Breast epithelium (tissue), 3 donors: ENCODE measurements at regions not wholly inside any gene's neighbourhood (a gene's known extent, or its start where the extent isn't known, plus 50 kb on each side); places are given as distances from the start of the nearest gene placed in this dataset.

Source experiments
- POLR2A ChIP-seq: fragments of 450-650 bp; IDR thresholded peaks from one replicate; pipeline ENCODE4 v1.6.1; 2016; ENCODE audit warnings: antibody characterized with exemption, mild to moderate bottlenecking, moderate library complexity
- POLR2AphosphoS5 ChIP-seq, 3 donors: sonication (generic); formaldehyde crosslinking; IDR thresholded peaks; one replicate each; pipeline ENCODE4 v1.6.1; 2017; ENCODE audit warnings: antibody characterized with exemption in 3 of 3
- TF ChIP-seq, protein P1 (sequence below), 3 donors: fragments of 450-650 bp; IDR thresholded peaks; one replicate each; pipeline ENCODE4 v1.5.1; 2016 to 2017; ENCODE audit warnings: antibody characterized with exemption in 3 of 3, mild to moderate bottlenecking in 3 of 3, moderate library complexity in 3 of 3

DNA sequence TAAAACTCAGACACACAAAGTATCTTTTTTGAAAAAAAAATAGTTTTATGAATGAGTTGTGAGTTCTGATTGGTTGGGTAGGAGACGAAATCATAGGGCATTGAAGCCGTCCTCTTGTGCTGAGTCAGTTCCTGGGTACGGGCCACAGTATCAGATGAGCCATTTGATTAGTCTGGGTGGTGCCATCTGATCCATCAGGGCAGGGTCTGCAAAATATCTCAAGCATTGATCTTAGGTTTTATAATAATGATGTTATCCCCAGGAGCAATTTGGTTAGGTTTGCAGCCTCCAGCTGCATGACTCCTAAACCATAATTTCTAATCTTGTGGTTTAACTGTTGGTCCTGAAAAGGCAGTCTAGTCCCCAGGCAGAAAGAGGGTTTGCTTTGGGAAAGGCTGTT lies 1310.6 kb downstream of the SLITRK1 start:
- TF ChIP-seq, protein P1, sequence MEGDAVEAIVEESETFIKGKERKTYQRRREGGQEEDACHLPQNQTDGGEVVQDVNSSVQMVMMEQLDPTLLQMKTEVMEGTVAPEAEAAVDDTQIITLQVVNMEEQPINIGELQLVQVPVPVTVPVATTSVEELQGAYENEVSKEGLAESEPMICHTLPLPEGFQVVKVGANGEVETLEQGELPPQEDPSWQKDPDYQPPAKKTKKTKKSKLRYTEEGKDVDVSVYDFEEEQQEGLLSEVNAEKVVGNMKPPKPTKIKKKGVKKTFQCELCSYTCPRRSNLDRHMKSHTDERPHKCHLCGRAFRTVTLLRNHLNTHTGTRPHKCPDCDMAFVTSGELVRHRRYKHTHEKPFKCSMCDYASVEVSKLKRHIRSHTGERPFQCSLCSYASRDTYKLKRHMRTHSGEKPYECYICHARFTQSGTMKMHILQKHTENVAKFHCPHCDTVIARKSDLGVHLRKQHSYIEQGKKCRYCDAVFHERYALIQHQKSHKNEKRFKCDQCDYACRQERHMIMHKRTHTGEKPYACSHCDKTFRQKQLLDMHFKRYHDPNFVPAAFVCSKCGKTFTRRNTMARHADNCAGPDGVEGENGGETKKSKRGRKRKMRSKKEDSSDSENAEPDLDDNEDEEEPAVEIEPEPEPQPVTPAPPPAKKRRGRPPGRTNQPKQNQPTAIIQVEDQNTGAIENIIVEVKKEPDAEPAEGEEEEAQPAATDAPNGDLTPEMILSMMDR (IDR thresholded peaks at IDR 0.05), result no peak
- TF ChIP-seq POLR2A (no peak), POLR2AphosphoS5 (IDR thresholded peaks at IDR 0.05) (no peak)
